Fibroblast of mammary gland (primary cell): ENCODE measurements at regions not wholly inside any gene's neighbourhood (a gene's known extent, or its start where the extent isn't known, plus 50 kb on each side); places are given as distances from the start of the nearest gene placed in this dataset.
"Not testable (repeated sequence)": the region's sequence is repeated elsewhere in the genome, so short reads cannot be mapped to it uniquely, and the experiment has no call there.

Source experiments
- DNase-seq: peaks from one replicate; pipeline ENCODE4 v3.0.0-alpha.2; 2010; ENCODE audit warnings: low read depth
- H3K4me3 ChIP-seq: 2 replicates; pipeline ENCODE4 v1.5.1; 2011; ENCODE audit warnings: low read depth, mild to moderate bottlenecking, low read length, moderate library complexity; ENCODE audit not compliant: control insufficient read depth
- TF ChIP-seq, protein P1 (sequence below): conservative IDR thresholded peaks from 2 replicates; pipeline ENCODE4 v1.5.1; 2011; ENCODE audit warnings: low read depth, low read length, inconsistent platforms; ENCODE audit not compliant: control insufficient read depth, insufficient read depth

DNA sequence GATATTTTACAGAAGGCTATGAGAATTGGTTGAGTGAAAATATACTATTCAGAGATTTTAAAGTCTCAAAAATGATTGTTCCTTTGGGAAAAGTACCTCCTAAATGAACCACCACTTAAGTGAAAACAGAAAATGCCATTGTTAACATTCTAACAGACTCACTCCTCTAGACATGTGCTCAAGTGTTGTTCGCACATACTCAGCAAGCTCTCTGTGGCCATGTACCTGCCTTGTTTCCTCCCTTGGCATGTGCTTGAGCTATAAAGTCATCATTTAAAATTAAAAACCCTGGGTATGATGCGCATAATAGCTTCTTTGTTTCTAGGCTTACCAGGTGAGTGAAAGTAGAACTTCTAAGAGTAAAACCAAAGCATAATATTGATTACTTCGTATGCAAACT is 343.2 kb upstream of the VRK2 start:
- TF ChIP-seq, protein P1, sequence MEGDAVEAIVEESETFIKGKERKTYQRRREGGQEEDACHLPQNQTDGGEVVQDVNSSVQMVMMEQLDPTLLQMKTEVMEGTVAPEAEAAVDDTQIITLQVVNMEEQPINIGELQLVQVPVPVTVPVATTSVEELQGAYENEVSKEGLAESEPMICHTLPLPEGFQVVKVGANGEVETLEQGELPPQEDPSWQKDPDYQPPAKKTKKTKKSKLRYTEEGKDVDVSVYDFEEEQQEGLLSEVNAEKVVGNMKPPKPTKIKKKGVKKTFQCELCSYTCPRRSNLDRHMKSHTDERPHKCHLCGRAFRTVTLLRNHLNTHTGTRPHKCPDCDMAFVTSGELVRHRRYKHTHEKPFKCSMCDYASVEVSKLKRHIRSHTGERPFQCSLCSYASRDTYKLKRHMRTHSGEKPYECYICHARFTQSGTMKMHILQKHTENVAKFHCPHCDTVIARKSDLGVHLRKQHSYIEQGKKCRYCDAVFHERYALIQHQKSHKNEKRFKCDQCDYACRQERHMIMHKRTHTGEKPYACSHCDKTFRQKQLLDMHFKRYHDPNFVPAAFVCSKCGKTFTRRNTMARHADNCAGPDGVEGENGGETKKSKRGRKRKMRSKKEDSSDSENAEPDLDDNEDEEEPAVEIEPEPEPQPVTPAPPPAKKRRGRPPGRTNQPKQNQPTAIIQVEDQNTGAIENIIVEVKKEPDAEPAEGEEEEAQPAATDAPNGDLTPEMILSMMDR = no peak
- no peak overlapping the region for H3K4me3 ChIP-seq
- no peak for DNase-seq

DNA sequence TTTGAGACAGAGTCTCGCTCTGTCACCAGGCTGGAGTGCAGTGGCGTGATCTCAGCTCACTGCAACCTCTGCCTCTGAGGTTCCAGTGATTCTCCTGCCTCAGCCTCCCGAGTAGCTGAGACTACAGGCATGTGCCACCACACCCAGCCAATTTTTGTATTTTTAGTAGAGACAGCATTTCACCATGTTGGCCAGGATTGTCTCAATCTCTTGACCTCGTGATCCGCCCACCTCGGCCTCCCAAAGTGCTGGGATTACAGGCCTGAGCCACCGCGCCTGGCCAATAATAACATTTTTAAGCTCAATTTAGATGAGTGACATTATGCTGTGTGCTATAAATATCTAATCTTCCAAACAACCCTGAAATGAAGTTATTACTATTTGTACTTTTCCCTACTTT is 338.8 kb upstream of the VRK2 start:
- not testable (repeated sequence) for H3K4me3 ChIP-seq, DNase-seq

DNA sequence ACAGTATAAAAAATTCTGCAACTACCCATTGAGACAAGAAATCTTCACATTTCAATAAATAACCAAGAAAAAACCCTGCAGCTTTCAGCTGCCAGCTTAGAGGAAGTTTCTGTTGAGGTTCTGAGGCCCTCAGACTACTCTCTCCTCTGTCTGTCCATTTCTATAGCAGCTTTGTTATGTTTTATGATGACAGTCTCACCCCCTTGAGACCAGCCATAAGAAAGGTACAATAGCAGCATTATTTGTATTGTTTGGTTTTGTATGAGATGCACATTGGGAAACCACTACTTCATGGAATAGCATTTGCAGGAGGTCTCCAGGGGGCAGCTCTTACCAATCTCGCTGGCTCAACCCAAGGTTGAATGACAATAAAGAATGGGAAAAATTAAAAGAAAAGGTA is 334.6 kb upstream of the VRK2 start:
- DNase-seq = no peak
- H3K4me3 ChIP-seq = no peak overlapping the region
- TF ChIP-seq, protein P1 = no peak

DNA sequence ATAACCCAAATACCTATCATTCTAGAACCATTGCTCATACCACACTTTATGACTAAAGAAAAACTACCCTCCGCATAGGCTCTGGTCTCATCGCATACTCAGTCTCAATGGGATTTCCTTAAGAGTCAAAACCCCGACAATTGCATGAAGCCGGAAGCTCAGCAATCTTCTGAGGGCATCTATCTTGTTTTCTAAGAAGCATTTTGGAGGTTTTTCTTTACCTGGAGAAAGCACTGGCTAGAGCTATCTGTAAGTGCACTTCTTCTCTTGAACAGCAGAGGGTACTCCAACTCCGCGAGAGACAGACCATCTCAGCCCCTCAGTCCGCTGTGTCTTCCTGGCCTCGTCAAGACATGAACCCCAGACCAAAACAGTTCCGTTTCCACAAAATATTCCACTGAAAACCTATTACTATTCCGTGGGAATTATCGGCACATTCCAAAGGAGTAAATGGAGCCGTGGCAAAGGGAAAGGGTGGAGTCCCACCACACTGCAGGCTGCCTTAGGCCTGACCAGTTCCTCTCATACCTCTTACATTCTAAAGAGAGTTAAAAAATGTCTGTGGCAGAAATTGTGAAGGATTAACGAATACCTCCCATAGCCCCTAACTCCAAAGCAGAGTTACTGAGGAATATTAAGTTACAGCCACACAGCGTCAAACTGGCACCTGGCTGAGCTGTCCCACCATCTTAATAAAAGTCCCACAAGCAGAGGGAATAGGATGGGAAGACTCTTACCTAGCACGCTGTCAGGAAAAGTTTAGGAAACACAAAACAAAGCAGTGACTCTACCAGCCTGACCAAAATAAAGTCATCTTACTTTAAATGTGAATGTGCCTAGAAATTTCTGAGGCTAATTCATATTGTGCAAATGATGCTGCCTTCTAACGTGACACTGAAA is 325.6 kb upstream of the VRK2 start:
- DNase-seq = peak; percentile 67
- TF ChIP-seq, protein P1 = peak; percentile 90
- no peak overlapping the region for H3K4me3 ChIP-seq

DNA sequence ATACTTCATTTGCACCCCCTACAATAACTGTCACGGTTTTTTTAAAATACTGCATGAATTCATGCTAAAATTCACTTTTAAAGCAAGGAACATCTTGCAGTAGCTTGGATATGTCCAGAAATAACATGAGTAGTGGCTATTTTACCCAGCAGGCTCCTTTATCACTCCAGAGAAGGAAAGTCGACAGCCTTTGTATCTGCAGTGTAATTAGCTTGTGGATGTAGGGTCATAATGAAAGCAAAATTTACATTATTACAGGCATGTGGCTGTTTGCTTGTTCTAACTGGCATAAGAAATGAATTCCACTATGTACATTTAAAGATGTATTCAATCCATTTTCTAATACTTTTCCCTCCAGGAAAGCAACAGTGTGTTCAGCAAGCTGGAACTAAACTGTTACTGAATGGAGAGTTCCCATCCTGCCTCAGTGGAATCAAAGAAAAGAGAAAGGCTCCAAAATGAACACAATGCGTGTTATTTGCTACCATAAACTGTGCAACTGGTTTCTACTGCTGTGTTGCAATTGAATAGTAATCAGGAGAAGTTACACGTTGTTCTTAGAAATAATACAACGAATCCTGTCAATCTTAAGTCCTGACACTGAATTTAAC is 321.2 kb upstream of the VRK2 start:
- H3K4me3 ChIP-seq = no peak overlapping the region
- TF ChIP-seq, protein P1 = no peak
- DNase-seq = no peak

DNA sequence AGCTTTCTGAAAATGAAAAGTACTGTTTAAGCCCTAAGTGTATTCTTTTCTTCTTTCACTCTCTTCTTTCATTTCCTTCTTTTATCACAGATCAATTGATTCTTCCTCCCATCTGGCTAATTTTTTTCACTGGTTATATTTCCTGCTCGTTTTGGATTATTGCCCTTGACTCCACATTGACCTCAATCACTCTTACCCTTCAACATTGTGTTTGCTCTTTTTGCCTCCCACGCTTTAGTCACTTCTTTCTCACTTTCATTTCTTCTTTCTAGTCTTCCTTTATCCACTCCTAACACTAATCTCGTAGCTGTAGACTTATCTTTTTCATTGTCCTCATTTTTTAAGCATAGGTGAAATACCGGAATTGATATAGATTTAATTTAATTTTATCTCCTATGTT is 320.3 kb upstream of the VRK2 start:
- DNase-seq = no peak
- no peak overlapping the region for H3K4me3 ChIP-seq
- TF ChIP-seq, protein P1 = no peak

DNA sequence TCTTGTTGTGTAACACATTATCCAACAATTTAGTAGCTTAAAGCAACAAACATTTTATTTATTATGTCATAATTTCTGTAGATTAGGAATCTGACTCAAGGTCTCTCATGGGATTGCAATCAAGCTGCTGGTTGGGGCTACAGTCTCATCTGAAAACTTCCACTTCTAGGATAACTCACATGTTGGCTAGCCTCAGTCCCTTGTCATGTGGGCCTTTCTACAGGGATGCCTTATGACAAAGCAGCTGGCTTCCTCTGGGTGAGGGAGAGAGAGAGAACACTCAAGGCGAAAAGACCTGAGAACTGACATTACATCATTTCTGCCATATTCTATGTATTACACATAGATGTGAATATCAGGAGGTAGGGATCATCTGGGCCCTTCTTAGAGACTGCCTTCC is 317.9 kb upstream of the VRK2 start:
- TF ChIP-seq, protein P1 = no peak
- peak; percentile 11 for DNase-seq
- no peak overlapping the region for H3K4me3 ChIP-seq
